ENCODE measurements at regions not wholly inside any gene's neighbourhood (a gene's known extent, or its start where the extent isn't known, plus 50 kb on each side); places are given as distances from the start of the nearest gene placed in this dataset.
"Not testable (repeated sequence)": the region's sequence is repeated elsewhere in the genome, so short reads cannot be mapped to it uniquely, and the experiment has no call there.

- H3K36me3 ChIP-seq (ENCODE audit: insufficient read depth, low read length) = no peaks in the 10 kb centered on the region
- no peaks in the 10 kb centered on the region for H3K4me1 ChIP-seq (ENCODE audit: insufficient read depth, low read length)
- no peaks in the 10 kb centered on the region for H3K27me3 ChIP-seq (ENCODE audit: insufficient read depth, low read length, poor library complexity)
- no peak overlapping the region for H3K27ac ChIP-seq (ENCODE audit: low read length)
- TF ChIP-seq CTCF (IDR thresholded peaks at IDR 0.05; ENCODE audit: borderline replicate concordance, extremely low read depth, low read length, poor library complexity, severe bottlenecking) = no peak
- TF ChIP-seq EZH2 (IDR thresholded peaks at IDR 0.05; ENCODE audit: borderline replicate concordance, low read depth, low read length, severe bottlenecking) = no peak
- H3K9ac ChIP-seq (ENCODE audit: low read depth, low read length) = no peak overlapping the region
- no peaks in the 10 kb centered on the region for H3K9me3 ChIP-seq (ENCODE audit: insufficient read depth, low read length, severe bottlenecking)
- no peak for ATAC-seq (ENCODE audit: insufficient read depth, low read depth)
- H2AFZ ChIP-seq (ENCODE audit: low read depth, low read length) = no peak overlapping the region
- no peak for DNase-seq
- H3K4me2 ChIP-seq (ENCODE audit: insufficient read depth, low read length) = no peak overlapping the region
- no peaks in the 10 kb centered on the region for H3K79me2 ChIP-seq (ENCODE audit: insufficient read depth, low read length)
- H4K20me1 ChIP-seq (ENCODE audit: insufficient read depth, low read length) = no peaks in the 10 kb centered on the region
- H3K4me3 ChIP-seq (ENCODE audit: low read depth in 1 of 2, low read length in 2 of 2) = no peak overlapping the region
These were observed 1439.2 kb downstream of the ZPLD1 start for GRCh38 chr3:103873897-103874545.

- H3K79me2 ChIP-seq (ENCODE audit: insufficient read depth, low read length); H3K27me3 ChIP-seq (ENCODE audit: insufficient read depth, low read length, poor library complexity); H3K4me3 ChIP-seq (ENCODE audit: low read depth in 1 of 2, low read length in 2 of 2); H3K27ac ChIP-seq (ENCODE audit: low read length); H2AFZ ChIP-seq (ENCODE audit: low read depth, low read length); H3K4me1 ChIP-seq (ENCODE audit: insufficient read depth, low read length); DNase-seq; H4K20me1 ChIP-seq (ENCODE audit: insufficient read depth, low read length); ATAC-seq (ENCODE audit: insufficient read depth, low read depth); H3K4me2 ChIP-seq (ENCODE audit: insufficient read depth, low read length); H3K9me3 ChIP-seq (ENCODE audit: insufficient read depth, low read length, severe bottlenecking); H3K9ac ChIP-seq (ENCODE audit: low read depth, low read length); H3K36me3 ChIP-seq (ENCODE audit: insufficient read depth, low read length): not testable (repeated sequence)
These were observed 1447.0 kb downstream of the ZPLD1 start for GRCh38 chr3:103881809-103882208.

GRCh38 chr3:103889675-103890074, 1454.9 kb downstream of the ZPLD1 start:
- H3K4me2 ChIP-seq (ENCODE audit: insufficient read depth, low read length) = no peak overlapping the region

More at GRCh38 chr3:103889675-103890074, 1454.9 kb downstream of the ZPLD1 start:
- DNase-seq (no peak), ATAC-seq (ENCODE audit: insufficient read depth, low read depth) (no peak)
- no peaks in the 10 kb centered on the region for H3K27me3 ChIP-seq (ENCODE audit: insufficient read depth, low read length, poor library complexity)
- no peaks in the 10 kb centered on the region for H3K4me1 ChIP-seq (ENCODE audit: insufficient read depth, low read length)
- H3K9me3 ChIP-seq (ENCODE audit: insufficient read depth, low read length, severe bottlenecking) = no peaks in the 10 kb centered on the region
- H3K9ac ChIP-seq (ENCODE audit: low read depth, low read length) = no peak overlapping the region
- H4K20me1 ChIP-seq (ENCODE audit: insufficient read depth, low read length) = no peaks in the 10 kb centered on the region
- H2AFZ ChIP-seq (ENCODE audit: low read depth, low read length) = no peak overlapping the region
- H3K4me3 ChIP-seq (ENCODE audit: low read depth in 1 of 2, low read length in 2 of 2) = no peak overlapping the region
- TF ChIP-seq EZH2 (IDR thresholded peaks at IDR 0.05; ENCODE audit: borderline replicate concordance, low read depth, low read length, severe bottlenecking) = no peak
- no peak for TF ChIP-seq CTCF (IDR thresholded peaks at IDR 0.05; ENCODE audit: borderline replicate concordance, extremely low read depth, low read length, poor library complexity, severe bottlenecking)
- no peaks in the 10 kb centered on the region for H3K79me2 ChIP-seq (ENCODE audit: insufficient read depth, low read length)
- no peak overlapping the region for H3K27ac ChIP-seq (ENCODE audit: low read length)
- H3K36me3 ChIP-seq (ENCODE audit: insufficient read depth, low read length) = no peaks in the 10 kb centered on the region
